K562 (cell line): ENCODE measurements at regions not wholly inside any gene's neighbourhood (a gene's known extent, or its start where the extent isn't known, plus 50 kb on each side); places are given as distances from the start of the nearest gene placed in this dataset.
A peak's percentile ranks its signal among the peaks of the same experiment; 100 is the strongest.

Experiments
- CBX8 ChIP-seq: fragments of 200-600 bp; sonication (generic); IDR thresholded peaks from 2 replicates; pipeline ENCODE4 v1.6.1; 2012; ENCODE audit warnings: borderline replicate concordance, mixed run types, low read depth, mild to moderate bottlenecking, moderate library complexity, mixed read lengths, low read length, control low read depth, inconsistent platforms; ENCODE audit not compliant: poor library complexity, severe bottlenecking; ENCODE audit errors: extremely low read depth
- ESRRB ChIP-seq: fragments of 250-450 bp; sonication (Bioruptor Pico); IDR thresholded peaks from 2 replicates; pipeline ENCODE4 v1.5.0; 2020; ENCODE audit warnings: mild to moderate bottlenecking, moderate library complexity, borderline replicate concordance
- HEY1 ChIP-seq: fragments of 250-450 bp; sonication (Bioruptor Pico); IDR thresholded peaks from 2 replicates; pipeline ENCODE4 v1.5.0; 2020; ENCODE audit warnings: mild to moderate bottlenecking, moderate library complexity, borderline replicate concordance
- ID3 ChIP-seq, 2 experiments: fragments of 250-450 bp in 1 of 2; fragments of 450-650 bp in 1 of 2; sonication (Bioruptor Pico) in 1 of 2; IDR thresholded peaks; 2 replicates each; pipeline versions ENCODE4 v1.6.1 to v1.8.0; 2016 to 2021; ENCODE audit warnings: mild to moderate bottlenecking in 2 of 2, moderate library complexity in 2 of 2, missing compliant biosample characterization in 1 of 2, missing genetic modification characterization in 1 of 2
- KDM4B ChIP-seq, 2 experiments: fragments of 450-650 bp in 1 of 2; sonication (generic) in 1 of 2; IDR thresholded peaks; 2 replicates each; pipeline ENCODE4 v1.6.1; 2016 to 2017; ENCODE audit warnings: borderline replicate concordance in 2 of 2, antibody characterized with exemption in 1 of 2, low read depth in 1 of 2, mild to moderate bottlenecking in 1 of 2
- KLF10 ChIP-seq: fragments of 250-450 bp; sonication (Bioruptor Pico); IDR thresholded peaks from 2 replicates; pipeline ENCODE4 v1.6.1; 2021; ENCODE audit warnings: matching md5 sums
- MAFK ChIP-seq: IDR thresholded peaks from 2 replicates; pipeline ENCODE4 v1.6.1; 2011; ENCODE audit warnings: low read length, improper control_type of control experiment
- MBD2 ChIP-seq: sonication (generic); IDR thresholded peaks from 2 replicates; pipeline ENCODE4 v1.6.1; 2016; ENCODE audit warnings: low read depth, borderline replicate concordance
- MEF2D ChIP-seq: conservative IDR thresholded peaks from 2 replicates; pipeline ENCODE4 v1.6.1; 2016; ENCODE audit warnings: low read depth, missing genetic modification characterization, missing compliant biosample characterization
- NFE2 ChIP-seq: IDR thresholded peaks from 2 replicates; pipeline ENCODE4 v1.6.1; 2014; ENCODE audit warnings: antibody characterized with exemption, low read depth
- PHF21A ChIP-seq: fragments of 450-650 bp; IDR thresholded peaks from 2 replicates; pipeline ENCODE4 v1.6.1; 2017; ENCODE audit warnings: low read depth, borderline replicate concordance
- RBM14 ChIP-seq: fragments of 200-400 bp; formaldehyde crosslinking; IDR thresholded peaks from 2 replicates; pipeline ENCODE4 v1.6.1; 2018; ENCODE audit warnings: low read depth, mild to moderate bottlenecking, low read length, moderate library complexity, borderline replicate concordance; ENCODE audit not compliant: insufficient read depth
- SMAD4 ChIP-seq: fragments of 250-450 bp; sonication (Bioruptor Pico); conservative IDR thresholded peaks from 2 replicates; pipeline ENCODE4 v1.8.0; 2021; ENCODE audit warnings: inconsistent platforms, mild to moderate bottlenecking, moderate library complexity
- TCFL5 ChIP-seq: fragments of 250-450 bp; sonication (Bioruptor Pico); conservative IDR thresholded peaks from 2 replicates; pipeline ENCODE4 v1.6.1; 2021; ENCODE audit warnings: mild to moderate bottlenecking, moderate library complexity, matching md5 sums
- ZNF347 ChIP-seq: fragments of 450-650 bp; formaldehyde crosslinking; IDR thresholded peaks from 2 replicates; pipeline ENCODE4 v1.4.0; 2020; ENCODE audit warnings: low read depth, mild to moderate bottlenecking, moderate library complexity
- ZNF717 ChIP-seq: fragments of 250-450 bp; sonication (Bioruptor Pico); IDR thresholded peaks from 2 replicates; pipeline ENCODE4 v1.5.0; 2021
- ZNF785 ChIP-seq: fragments of 250-450 bp; sonication (Bioruptor Pico); IDR thresholded peaks from 2 replicates; pipeline ENCODE4 v1.4.0; 2020; ENCODE audit warnings: mild to moderate bottlenecking
- TF ChIP-seq, protein P1 (sequence below), 2 experiments: fragments of 150-350 bp in 1 of 2; IDR thresholded peaks; 2 replicates each; pipeline ENCODE4 v1.6.1; 2012 to 2016; ENCODE audit warnings: low read depth in 2 of 2, low read length in 2 of 2, mild to moderate bottlenecking in 1 of 2, moderate library complexity in 1 of 2
- TF ChIP-seq, protein P2 (sequence below): sonication (generic); formaldehyde crosslinking; IDR thresholded peaks from 2 replicates; pipeline ENCODE4 v1.8.0; 2022; ENCODE audit warnings: mild to moderate bottlenecking, missing genetic modification reagents
- TF ChIP-seq, protein P3 (sequence below): fragments of 250-450 bp; sonication (Bioruptor Pico); IDR thresholded peaks from 2 replicates; pipeline ENCODE4 v1.8.0; 2021; ENCODE audit warnings: borderline replicate concordance, mild to moderate bottlenecking, moderate library complexity; ENCODE audit not compliant: poor library complexity, severe bottlenecking

GRCh38 chr9:129495620-129496472 is 125.1 kb downstream of the C9orf50 start (continued):
- TF ChIP-seq, protein P1, sequence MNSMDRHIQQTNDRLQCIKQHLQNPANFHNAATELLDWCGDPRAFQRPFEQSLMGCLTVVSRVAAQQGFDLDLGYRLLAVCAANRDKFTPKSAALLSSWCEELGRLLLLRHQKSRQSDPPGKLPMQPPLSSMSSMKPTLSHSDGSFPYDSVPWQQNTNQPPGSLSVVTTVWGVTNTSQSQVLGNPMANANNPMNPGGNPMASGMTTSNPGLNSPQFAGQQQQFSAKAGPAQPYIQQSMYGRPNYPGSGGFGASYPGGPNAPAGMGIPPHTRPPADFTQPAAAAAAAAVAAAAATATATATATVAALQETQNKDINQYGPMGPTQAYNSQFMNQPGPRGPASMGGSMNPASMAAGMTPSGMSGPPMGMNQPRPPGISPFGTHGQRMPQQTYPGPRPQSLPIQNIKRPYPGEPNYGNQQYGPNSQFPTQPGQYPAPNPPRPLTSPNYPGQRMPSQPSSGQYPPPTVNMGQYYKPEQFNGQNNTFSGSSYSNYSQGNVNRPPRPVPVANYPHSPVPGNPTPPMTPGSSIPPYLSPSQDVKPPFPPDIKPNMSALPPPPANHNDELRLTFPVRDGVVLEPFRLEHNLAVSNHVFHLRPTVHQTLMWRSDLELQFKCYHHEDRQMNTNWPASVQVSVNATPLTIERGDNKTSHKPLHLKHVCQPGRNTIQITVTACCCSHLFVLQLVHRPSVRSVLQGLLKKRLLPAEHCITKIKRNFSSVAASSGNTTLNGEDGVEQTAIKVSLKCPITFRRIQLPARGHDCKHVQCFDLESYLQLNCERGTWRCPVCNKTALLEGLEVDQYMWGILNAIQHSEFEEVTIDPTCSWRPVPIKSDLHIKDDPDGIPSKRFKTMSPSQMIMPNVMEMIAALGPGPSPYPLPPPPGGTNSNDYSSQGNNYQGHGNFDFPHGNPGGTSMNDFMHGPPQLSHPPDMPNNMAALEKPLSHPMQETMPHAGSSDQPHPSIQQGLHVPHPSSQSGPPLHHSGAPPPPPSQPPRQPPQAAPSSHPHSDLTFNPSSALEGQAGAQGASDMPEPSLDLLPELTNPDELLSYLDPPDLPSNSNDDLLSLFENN (IDR thresholded peaks at IDR 0.05; ENCODE audit: low read depth in 2 of 2, low read length in 2 of 2), result no peak
- TF ChIP-seq MBD2 (no peak), NFE2 (no peak), KDM4B (IDR thresholded peaks at IDR 0.05; ENCODE audit: borderline replicate concordance in 2 of 2, low read depth in 1 of 2) (no peak), CBX8 (no peak), TCFL5 (no peak), ZNF347 (CRISPR knock-in tag) (no peak), HEY1 (CRISPR knock-in tag) (no peak), ESRRB (no peak), ID3 (CRISPR knock-in tag; IDR thresholded peaks at IDR 0.05) (no peak), ID3 (tag; IDR thresholded peaks at IDR 0.05) (0 out of 2 replicates have a peak, but pooled peaks have one; percentile 34), MEF2D (tag) (no peak), ZNF717 (CRISPR knock-in tag) (no peak), SMAD4 (CRISPR knock-in tag) (peak; percentile 43; the same call in 1 of the 2 replicates), KLF10 (CRISPR knock-in tag) (no peak), ZNF785 (CRISPR knock-in tag) (no peak), PHF21A (no peak), RBM14 (no peak), MAFK (no peak)
- TF ChIP-seq, protein P2, sequence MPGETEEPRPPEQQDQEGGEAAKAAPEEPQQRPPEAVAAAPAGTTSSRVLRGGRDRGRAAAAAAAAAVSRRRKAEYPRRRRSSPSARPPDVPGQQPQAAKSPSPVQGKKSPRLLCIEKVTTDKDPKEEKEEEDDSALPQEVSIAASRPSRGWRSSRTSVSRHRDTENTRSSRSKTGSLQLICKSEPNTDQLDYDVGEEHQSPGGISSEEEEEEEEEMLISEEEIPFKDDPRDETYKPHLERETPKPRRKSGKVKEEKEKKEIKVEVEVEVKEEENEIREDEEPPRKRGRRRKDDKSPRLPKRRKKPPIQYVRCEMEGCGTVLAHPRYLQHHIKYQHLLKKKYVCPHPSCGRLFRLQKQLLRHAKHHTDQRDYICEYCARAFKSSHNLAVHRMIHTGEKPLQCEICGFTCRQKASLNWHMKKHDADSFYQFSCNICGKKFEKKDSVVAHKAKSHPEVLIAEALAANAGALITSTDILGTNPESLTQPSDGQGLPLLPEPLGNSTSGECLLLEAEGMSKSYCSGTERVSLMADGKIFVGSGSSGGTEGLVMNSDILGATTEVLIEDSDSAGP (CRISPR knock-in tag), result no peak
- TF ChIP-seq, protein P3, sequence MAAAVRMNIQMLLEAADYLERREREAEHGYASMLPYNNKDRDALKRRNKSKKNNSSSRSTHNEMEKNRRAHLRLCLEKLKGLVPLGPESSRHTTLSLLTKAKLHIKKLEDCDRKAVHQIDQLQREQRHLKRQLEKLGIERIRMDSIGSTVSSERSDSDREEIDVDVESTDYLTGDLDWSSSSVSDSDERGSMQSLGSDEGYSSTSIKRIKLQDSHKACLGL (CRISPR knock-in tag), result no peak
